GM13976 (cell line): ENCODE measurements at regions not wholly inside any gene's neighbourhood (a gene's known extent, or its start where the extent isn't known, plus 50 kb on each side); places are given as distances from the start of the nearest gene placed in this dataset.

Source experiments
- DNase-seq: peaks from one replicate; pipeline ENCODE4 v3.0.0; 2012; ENCODE audit warnings: low spot score
- CTCF ChIP-seq: IDR thresholded peaks from 2 replicates; pipeline ENCODE4 v1.5.1; 2012; ENCODE audit warnings: borderline replicate concordance, mild to moderate bottlenecking; ENCODE audit not compliant: insufficient read depth; ENCODE audit errors: extremely low read depth, missing control alignments, control extremely low read depth
- in situ Hi-C: fragments of 300-500 bp; cut with MboI; formaldehyde crosslinking; loops from one replicate; pipeline ENCODE4 v1.12.0; 2022; ENCODE audit warnings: low sequenced_read_pairs, mixed read lengths, inconsistent platforms; ENCODE audit not compliant: unreplicated experiment

GRCh38 chr2:220493871-220494525 lies 866.6 kb downstream of the SLC4A3 start:
- in situ Hi-C loops: no loop called here
- no peak for TF ChIP-seq CTCF

GRCh38 chr2:220496513-220496912 lies 869.1 kb downstream of the SLC4A3 start:
- DNase-seq: no peak
- TF ChIP-seq CTCF: no peak
- in situ Hi-C loops: no loop called here

More at GRCh38 chr2:220493871-220494525, 866.6 kb downstream of the SLC4A3 start:
- no peak for DNase-seq

- DNase-seq: no peak
- no peak for TF ChIP-seq CTCF
- in situ Hi-C loops: no loop called here
These were observed 871.8 kb downstream of the SLC4A3 start for GRCh38 chr2:220499225-220499624.

GRCh38 chr2:220502539-220502938 lies 875.1 kb downstream of the SLC4A3 start:
- in situ Hi-C loops: no loop called here
- no peak for TF ChIP-seq CTCF

GRCh38 chr2:220503431-220503830 lies 876.0 kb downstream of the SLC4A3 start:
- DNase-seq: no peak
- TF ChIP-seq CTCF: no peak
- in situ Hi-C loops: no loop called here

More at GRCh38 chr2:220502539-220502938, 875.1 kb downstream of the SLC4A3 start:
- no peak for DNase-seq

GRCh38 chr2:220504938-220505503 lies 877.6 kb downstream of the SLC4A3 start:
- no peak for TF ChIP-seq CTCF
- DNase-seq: no peak
- in situ Hi-C loops: no loop called here

- DNase-seq: no peak
- in situ Hi-C loops: no loop called here
- TF ChIP-seq CTCF: no peak
These were observed 879.0 kb downstream of the SLC4A3 start for GRCh38 chr2:220506466-220506865.
